GM23248 (cell line): ENCODE measurements at regions not wholly inside any gene's neighbourhood (a gene's known extent, or its start where the extent isn't known, plus 50 kb on each side); places are given as distances from the start of the nearest gene placed in this dataset.

ENCODE experiments used
- EZH2 ChIP-seq: fragments of 200-600 bp; sonication (generic); IDR thresholded peaks from 2 replicates; pipeline ENCODE4 v1.6.1; 2018; ENCODE audit warnings: antibody characterized with exemption, mild to moderate bottlenecking; ENCODE audit not compliant: insufficient read depth, poor library complexity, severe bottlenecking
- EZH2phosphoT487 ChIP-seq: fragments of 200-600 bp; sonication (generic); IDR thresholded peaks from 2 replicates; pipeline ENCODE4 v1.6.1; 2018; ENCODE audit warnings: antibody characterized with exemption, moderate library complexity, mild to moderate bottlenecking, low read depth; ENCODE audit not compliant: insufficient read depth

DNA sequence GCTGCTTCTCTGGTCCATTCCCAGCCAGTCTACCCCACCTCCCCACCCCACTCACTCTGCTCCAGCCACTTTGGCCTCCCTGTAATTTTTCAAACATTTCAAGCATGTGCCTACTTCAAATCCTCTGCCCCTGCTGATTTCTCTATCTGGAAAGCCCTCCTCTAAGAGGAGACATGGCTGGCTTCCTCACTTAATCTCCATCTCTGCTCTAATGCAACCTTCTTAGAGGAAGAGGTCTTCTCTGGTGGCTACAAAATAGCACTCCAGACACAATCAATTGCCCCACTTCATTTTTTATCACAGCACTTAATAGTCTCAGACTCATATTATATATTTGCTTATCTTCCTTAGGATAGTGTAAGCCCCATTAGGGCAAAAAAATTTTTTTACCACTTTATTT, 161.1 kb upstream of the SLC39A10 start:
- TF ChIP-seq EZH2 (no peak), EZH2phosphoT487 (no peak)
